WERI-Rb-1 (cell line): ENCODE measurements at regions not wholly inside any gene's neighbourhood (a gene's known extent, or its start where the extent isn't known, plus 50 kb on each side); places are given as distances from the start of the nearest gene placed in this dataset.

Experiments used
- DNase-seq: peaks from one replicate; pipeline ENCODE4 v3.0.0-alpha.2; 2020
- H3K27ac ChIP-seq: fragments of 250-450 bp; sonication (Bioruptor Pico); 2 replicates; pipeline ENCODE4 v1.5.1; 2020; ENCODE audit warnings: mild to moderate bottlenecking, moderate library complexity
- H3K27me3 ChIP-seq: fragments of 250-450 bp; sonication (Bioruptor Pico); 2 replicates; pipeline ENCODE4 v1.5.1; 2021; ENCODE audit warnings: mild to moderate bottlenecking, low read depth, moderate library complexity; ENCODE audit not compliant: insufficient read depth, severe bottlenecking
- H3K36me3 ChIP-seq: fragments of 250-450 bp; sonication (Bioruptor Pico); 2 replicates; pipeline ENCODE4 v1.5.1; 2020; ENCODE audit warnings: mild to moderate bottlenecking, moderate library complexity
- H3K4me3 ChIP-seq: 2 replicates; pipeline ENCODE4 v1.5.1; 2011; ENCODE audit warnings: low read depth, mild to moderate bottlenecking, control low read depth, low read length
- H3K9me3 ChIP-seq: fragments of 250-450 bp; sonication (Bioruptor Pico); 2 replicates; pipeline ENCODE4 v1.5.1; 2021; ENCODE audit warnings: mild to moderate bottlenecking, moderate library complexity; ENCODE audit not compliant: severe bottlenecking
- CTCF ChIP-seq: IDR thresholded peaks from 2 replicates; pipeline ENCODE4 v1.5.1; 2011; ENCODE audit warnings: low read depth, mild to moderate bottlenecking, control low read depth, inconsistent platforms, low read length

GRCh38 chr11:70677232-70677916 lies 279.0 kb downstream of the CTTN start:
- no peak overlapping the region for H3K27ac ChIP-seq
- DNase-seq: no peak
- H3K4me3 ChIP-seq: no peak overlapping the region
- TF ChIP-seq CTCF: no peak
- H3K9me3 ChIP-seq: no peaks in the 10 kb centered on the region
- no peaks in the 10 kb centered on the region for H3K36me3 ChIP-seq
- no peaks in the 10 kb centered on the region for H3K27me3 ChIP-seq

GRCh38 chr11:70678931-70679900 lies 280.9 kb downstream of the CTTN start:
- no peak for TF ChIP-seq CTCF
- DNase-seq: no peak
- H3K36me3 ChIP-seq: no peaks in the 10 kb centered on the region
- H3K27me3 ChIP-seq: no peaks in the 10 kb centered on the region
- no peak overlapping the region for H3K27ac ChIP-seq
- no peak overlapping the region for H3K4me3 ChIP-seq
- no peaks in the 10 kb centered on the region for H3K9me3 ChIP-seq

- no peaks in the 10 kb centered on the region for H3K27me3 ChIP-seq
- TF ChIP-seq CTCF: no peak
- no peaks in the 10 kb centered on the region for H3K36me3 ChIP-seq
- H3K9me3 ChIP-seq: no peaks in the 10 kb centered on the region
- H3K27ac ChIP-seq: no peak overlapping the region
- DNase-seq: no peak
- no peak overlapping the region for H3K4me3 ChIP-seq
These were observed 282.5 kb downstream of the CTTN start for GRCh38 chr11:70680781-70681281.

GRCh38 chr11:70682056-70682455 lies 283.7 kb downstream of the CTTN start:
- H3K9me3 ChIP-seq: no peaks in the 10 kb centered on the region
- no peak for TF ChIP-seq CTCF
- no peak overlapping the region for H3K4me3 ChIP-seq
- H3K27ac ChIP-seq: no peak overlapping the region
- H3K27me3 ChIP-seq: no peaks in the 10 kb centered on the region
- DNase-seq: no peak
- no peaks in the 10 kb centered on the region for H3K36me3 ChIP-seq

GRCh38 chr11:70682760-70683159 lies 284.4 kb downstream of the CTTN start:
- Histone ChIP-seq H3K36me3 (no peaks in the 10 kb centered on the region), H3K4me3 (no peak overlapping the region), H3K9me3 (no peaks in the 10 kb centered on the region), H3K27ac (no peak overlapping the region), H3K27me3 (no peaks in the 10 kb centered on the region)
- no peak for TF ChIP-seq CTCF
- no peak for DNase-seq
